ENCODE measurements at regions not wholly inside any gene's neighbourhood (a gene's known extent, or its start where the extent isn't known, plus 50 kb on each side); places are given as distances from the start of the nearest gene placed in this dataset.

DNA sequence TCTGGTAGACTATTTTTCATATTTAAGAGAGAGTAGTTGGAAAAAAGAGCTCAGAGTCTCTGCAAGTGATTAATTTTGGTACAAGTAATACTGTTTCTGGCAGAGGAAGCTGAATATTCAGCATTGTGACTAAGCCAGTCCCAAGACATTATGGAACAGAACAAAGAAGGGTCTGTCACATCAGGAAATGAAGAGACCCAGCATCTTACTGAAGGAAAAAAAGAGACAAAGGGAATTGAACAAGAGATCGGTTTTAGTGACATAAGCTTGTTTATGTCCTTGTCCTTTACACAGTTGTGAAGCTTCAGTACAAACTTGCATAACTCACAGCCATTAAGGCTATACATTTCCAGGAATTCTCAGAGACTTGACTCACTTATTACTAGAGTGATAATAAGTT is 568.5 kb upstream of the SLC8A1 start:
- TF ChIP-seq SP1 (IDR thresholded peaks at IDR 0.05) (no peak), HNF4G (IDR thresholded peaks at IDR 0.05) (no peak), RXRA (IDR thresholded peaks at IDR 0.05) (no peak), YY1 (IDR thresholded peaks at IDR 0.05) (no peak), JUND (IDR thresholded peaks at IDR 0.05) (no peak), GABPA (IDR thresholded peaks at IDR 0.05 in 1 of 2, conservative IDR thresholded peaks at IDR 0.05 in 1 of 2) (no peak)
- TF ChIP-seq, protein P1, sequence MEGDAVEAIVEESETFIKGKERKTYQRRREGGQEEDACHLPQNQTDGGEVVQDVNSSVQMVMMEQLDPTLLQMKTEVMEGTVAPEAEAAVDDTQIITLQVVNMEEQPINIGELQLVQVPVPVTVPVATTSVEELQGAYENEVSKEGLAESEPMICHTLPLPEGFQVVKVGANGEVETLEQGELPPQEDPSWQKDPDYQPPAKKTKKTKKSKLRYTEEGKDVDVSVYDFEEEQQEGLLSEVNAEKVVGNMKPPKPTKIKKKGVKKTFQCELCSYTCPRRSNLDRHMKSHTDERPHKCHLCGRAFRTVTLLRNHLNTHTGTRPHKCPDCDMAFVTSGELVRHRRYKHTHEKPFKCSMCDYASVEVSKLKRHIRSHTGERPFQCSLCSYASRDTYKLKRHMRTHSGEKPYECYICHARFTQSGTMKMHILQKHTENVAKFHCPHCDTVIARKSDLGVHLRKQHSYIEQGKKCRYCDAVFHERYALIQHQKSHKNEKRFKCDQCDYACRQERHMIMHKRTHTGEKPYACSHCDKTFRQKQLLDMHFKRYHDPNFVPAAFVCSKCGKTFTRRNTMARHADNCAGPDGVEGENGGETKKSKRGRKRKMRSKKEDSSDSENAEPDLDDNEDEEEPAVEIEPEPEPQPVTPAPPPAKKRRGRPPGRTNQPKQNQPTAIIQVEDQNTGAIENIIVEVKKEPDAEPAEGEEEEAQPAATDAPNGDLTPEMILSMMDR (IDR thresholded peaks at IDR 0.05; ENCODE audit: low read depth, low read length, missing input control), result no peak
- TF ChIP-seq, protein P2, sequence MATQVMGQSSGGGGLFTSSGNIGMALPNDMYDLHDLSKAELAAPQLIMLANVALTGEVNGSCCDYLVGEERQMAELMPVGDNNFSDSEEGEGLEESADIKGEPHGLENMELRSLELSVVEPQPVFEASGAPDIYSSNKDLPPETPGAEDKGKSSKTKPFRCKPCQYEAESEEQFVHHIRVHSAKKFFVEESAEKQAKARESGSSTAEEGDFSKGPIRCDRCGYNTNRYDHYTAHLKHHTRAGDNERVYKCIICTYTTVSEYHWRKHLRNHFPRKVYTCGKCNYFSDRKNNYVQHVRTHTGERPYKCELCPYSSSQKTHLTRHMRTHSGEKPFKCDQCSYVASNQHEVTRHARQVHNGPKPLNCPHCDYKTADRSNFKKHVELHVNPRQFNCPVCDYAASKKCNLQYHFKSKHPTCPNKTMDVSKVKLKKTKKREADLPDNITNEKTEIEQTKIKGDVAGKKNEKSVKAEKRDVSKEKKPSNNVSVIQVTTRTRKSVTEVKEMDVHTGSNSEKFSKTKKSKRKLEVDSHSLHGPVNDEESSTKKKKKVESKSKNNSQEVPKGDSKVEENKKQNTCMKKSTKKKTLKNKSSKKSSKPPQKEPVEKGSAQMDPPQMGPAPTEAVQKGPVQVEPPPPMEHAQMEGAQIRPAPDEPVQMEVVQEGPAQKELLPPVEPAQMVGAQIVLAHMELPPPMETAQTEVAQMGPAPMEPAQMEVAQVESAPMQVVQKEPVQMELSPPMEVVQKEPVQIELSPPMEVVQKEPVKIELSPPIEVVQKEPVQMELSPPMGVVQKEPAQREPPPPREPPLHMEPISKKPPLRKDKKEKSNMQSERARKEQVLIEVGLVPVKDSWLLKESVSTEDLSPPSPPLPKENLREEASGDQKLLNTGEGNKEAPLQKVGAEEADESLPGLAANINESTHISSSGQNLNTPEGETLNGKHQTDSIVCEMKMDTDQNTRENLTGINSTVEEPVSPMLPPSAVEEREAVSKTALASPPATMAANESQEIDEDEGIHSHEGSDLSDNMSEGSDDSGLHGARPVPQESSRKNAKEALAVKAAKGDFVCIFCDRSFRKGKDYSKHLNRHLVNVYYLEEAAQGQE (IDR thresholded peaks at IDR 0.05), result no peak
- TF ChIP-seq, protein P3, sequence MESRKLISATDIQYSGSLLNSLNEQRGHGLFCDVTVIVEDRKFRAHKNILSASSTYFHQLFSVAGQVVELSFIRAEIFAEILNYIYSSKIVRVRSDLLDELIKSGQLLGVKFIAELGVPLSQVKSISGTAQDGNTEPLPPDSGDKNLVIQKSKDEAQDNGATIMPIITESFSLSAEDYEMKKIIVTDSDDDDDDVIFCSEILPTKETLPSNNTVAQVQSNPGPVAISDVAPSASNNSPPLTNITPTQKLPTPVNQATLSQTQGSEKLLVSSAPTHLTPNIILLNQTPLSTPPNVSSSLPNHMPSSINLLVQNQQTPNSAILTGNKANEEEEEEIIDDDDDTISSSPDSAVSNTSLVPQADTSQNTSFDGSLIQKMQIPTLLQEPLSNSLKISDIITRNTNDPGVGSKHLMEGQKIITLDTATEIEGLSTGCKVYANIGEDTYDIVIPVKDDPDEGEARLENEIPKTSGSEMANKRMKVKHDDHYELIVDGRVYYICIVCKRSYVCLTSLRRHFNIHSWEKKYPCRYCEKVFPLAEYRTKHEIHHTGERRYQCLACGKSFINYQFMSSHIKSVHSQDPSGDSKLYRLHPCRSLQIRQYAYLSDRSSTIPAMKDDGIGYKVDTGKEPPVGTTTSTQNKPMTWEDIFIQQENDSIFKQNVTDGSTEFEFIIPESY (IDR thresholded peaks at IDR 0.05), result no peak
